SK-N-MC (cell line): ENCODE measurements at regions not wholly inside any gene's neighbourhood (a gene's known extent, or its start where the extent isn't known, plus 50 kb on each side); places are given as distances from the start of the nearest gene placed in this dataset.

ENCODE experiments used
- EZH2 ChIP-seq: fragments of 200-600 bp; sonication (generic); IDR thresholded peaks from one replicate; pipeline ENCODE4 v1.6.1; 2017; ENCODE audit warnings: antibody characterized with exemption
- FOXP2 ChIP-seq: optimal IDR thresholded peaks from 2 replicates; pipeline ENCODE3; 2011; ENCODE audit warnings: mild to moderate bottlenecking, moderate library complexity; ENCODE audit not compliant: insufficient read depth; ENCODE audit errors: extremely low read length, control extremely low read depth
- POLR2AphosphoS5 ChIP-seq: IDR thresholded peaks from 2 replicates; pipeline ENCODE4 v1.6.1; 2012; ENCODE audit warnings: mild to moderate bottlenecking, low read depth, low read length, borderline replicate concordance

- TF ChIP-seq POLR2AphosphoS5 (no peak), EZH2 (no peak), FOXP2 (no peak)
Measured at GRCh38 chr10:58079461-58079860, 188.2 kb downstream of the IPMK start.
